ENCODE measurements at regions not wholly inside any gene's neighbourhood (a gene's known extent, or its start where the extent isn't known, plus 50 kb on each side); places are given as distances from the start of the nearest gene placed in this dataset.

DNA sequence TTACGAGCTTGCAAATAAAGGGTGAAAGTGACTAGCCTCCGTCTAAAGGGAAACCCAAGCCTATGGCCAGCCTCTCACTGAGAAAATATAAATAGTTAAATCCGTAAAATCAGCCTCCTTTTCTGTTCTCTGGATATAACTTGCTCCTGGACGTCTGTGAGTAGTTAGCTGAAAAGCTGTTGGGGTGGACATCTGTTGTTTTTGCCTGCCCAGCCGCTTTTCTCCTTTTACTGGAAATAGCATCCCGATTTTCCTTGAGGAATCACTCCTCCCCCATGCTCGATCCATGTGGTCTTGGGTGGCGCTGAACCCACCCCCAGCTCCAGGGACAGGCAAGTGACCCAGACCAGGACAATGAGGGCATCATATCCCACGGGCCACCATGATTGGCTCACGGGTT lies 291.5 kb upstream of the ZNF507 start:
- Mint-ChIP-seq H3K27me3 (no peaks in the 10 kb centered on the region), H3K4me1 (no peaks in the 10 kb centered on the region), H3K4me3 (no peak overlapping the region), H3K27ac (no peak overlapping the region), H3K9me3 (no peaks in the 10 kb centered on the region), H3K36me3 (ENCODE audit: low read depth) (no peaks in the 10 kb centered on the region)
- TF ChIP-seq, protein P1, sequence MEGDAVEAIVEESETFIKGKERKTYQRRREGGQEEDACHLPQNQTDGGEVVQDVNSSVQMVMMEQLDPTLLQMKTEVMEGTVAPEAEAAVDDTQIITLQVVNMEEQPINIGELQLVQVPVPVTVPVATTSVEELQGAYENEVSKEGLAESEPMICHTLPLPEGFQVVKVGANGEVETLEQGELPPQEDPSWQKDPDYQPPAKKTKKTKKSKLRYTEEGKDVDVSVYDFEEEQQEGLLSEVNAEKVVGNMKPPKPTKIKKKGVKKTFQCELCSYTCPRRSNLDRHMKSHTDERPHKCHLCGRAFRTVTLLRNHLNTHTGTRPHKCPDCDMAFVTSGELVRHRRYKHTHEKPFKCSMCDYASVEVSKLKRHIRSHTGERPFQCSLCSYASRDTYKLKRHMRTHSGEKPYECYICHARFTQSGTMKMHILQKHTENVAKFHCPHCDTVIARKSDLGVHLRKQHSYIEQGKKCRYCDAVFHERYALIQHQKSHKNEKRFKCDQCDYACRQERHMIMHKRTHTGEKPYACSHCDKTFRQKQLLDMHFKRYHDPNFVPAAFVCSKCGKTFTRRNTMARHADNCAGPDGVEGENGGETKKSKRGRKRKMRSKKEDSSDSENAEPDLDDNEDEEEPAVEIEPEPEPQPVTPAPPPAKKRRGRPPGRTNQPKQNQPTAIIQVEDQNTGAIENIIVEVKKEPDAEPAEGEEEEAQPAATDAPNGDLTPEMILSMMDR (IDR thresholded peaks at IDR 0.05): no peak
- intact Hi-C loops (cut with micrococcal nuclease): no loop called here
- CTCF ChIA-PET: no interaction called here
- ATAC-seq (ENCODE audit: low read depth): no peak
- no peak for DNase-seq
- POLR2A ChIA-PET: no interaction called here

DNA sequence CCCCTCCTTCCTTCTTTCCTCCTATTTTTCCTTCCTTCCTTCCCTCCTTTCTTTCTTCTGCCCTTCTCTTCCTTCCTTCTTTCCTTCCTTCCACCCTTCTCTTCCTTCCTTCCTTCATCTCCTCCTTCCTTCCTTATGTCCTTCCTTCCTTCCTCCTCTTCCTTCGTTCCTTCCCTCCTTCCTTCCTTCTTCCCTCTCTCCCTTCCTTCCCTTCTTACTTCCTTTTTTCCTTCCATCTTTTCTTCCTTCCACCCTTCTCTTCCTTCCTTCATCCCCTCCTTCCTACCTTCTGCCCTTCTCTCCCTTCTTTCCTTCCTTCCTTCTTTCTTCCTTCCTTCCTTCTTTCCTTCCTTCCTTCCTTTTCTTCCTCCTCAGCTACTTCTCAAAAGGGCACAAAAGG lies 287.3 kb upstream of the ZNF507 start:
- Mint-ChIP-seq H3K27me3 (no peaks in the 10 kb centered on the region), H3K36me3 (ENCODE audit: low read depth) (no peaks in the 10 kb centered on the region), H3K9me3 (peaks cover 4% of the 10 kb centered on the region), H3K4me1 (no peaks in the 10 kb centered on the region), H3K27ac (no peak overlapping the region), H3K4me3 (no peak overlapping the region)
- ChIA-PET CTCF (no interaction called here), POLR2A (no interaction called here)
- intact Hi-C loops (cut with micrococcal nuclease): no loop called here
- DNase-seq (no peak), ATAC-seq (ENCODE audit: low read depth) (no peak)
- TF ChIP-seq, protein P1 (IDR thresholded peaks at IDR 0.05): no peak

- Mint-ChIP-seq H3K27me3 (no peaks in the 10 kb centered on the region), H3K4me1 (no peaks in the 10 kb centered on the region), H3K9me3 (peaks cover 7% of the 10 kb centered on the region), H3K27ac (no peak overlapping the region), H3K4me3 (no peak overlapping the region), H3K36me3 (ENCODE audit: low read depth) (no peaks in the 10 kb centered on the region)
- CTCF ChIA-PET: no interaction called here
- ATAC-seq (ENCODE audit: low read depth) (no peak), DNase-seq (no peak)
- POLR2A ChIA-PET: no interaction called here
- intact Hi-C loops (cut with micrococcal nuclease): no loop called here
- TF ChIP-seq, protein P1 (IDR thresholded peaks at IDR 0.05): no peak
Measured at GRCh38 chr19:32061315-32061714, 284.1 kb upstream of the ZNF507 start.

GRCh38 chr19:32063601-32064000 lies 281.8 kb upstream of the ZNF507 start:
- ATAC-seq (ENCODE audit: low read depth) (no peak), DNase-seq (no peak)
- Mint-ChIP-seq H3K4me3 (no peak overlapping the region), H3K27ac (no peak overlapping the region), H3K4me1 (no peaks in the 10 kb centered on the region), H3K36me3 (ENCODE audit: low read depth) (no peaks in the 10 kb centered on the region), H3K9me3 (peaks cover 7% of the 10 kb centered on the region), H3K27me3 (no peaks in the 10 kb centered on the region)
- TF ChIP-seq, protein P1 (IDR thresholded peaks at IDR 0.05): no peak
- intact Hi-C loops (cut with micrococcal nuclease): no loop called here
- ChIA-PET CTCF (no interaction called here), POLR2A (no interaction called here)

DNA sequence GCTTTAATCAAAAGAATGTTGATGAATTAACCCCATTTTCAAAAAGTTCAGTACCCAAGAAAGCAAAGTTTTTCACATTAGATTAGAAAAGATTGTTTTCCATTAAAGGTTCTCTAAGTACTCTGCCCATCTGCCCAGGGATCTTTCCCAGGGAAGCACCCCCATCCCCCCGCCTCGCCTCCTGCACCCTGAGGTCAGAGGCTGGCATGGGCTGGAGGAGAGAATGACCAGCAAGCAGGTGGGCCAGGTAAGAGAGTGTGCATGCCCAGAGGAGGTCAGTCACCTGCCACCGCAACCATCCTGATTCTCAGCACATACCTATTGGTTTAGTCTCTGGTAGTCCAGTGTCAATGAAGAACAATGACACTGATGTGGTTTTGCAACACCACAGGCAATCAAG lies 279.4 kb upstream of the ZNF507 start:
- peaks cover 5% of the 10 kb centered on the region for H3K9me3 Mint-ChIP-seq
- no peaks in the 10 kb centered on the region for H3K27me3 Mint-ChIP-seq
- ChIA-PET POLR2A (no interaction called here), CTCF (no interaction called here)
- no peaks in the 10 kb centered on the region for H3K36me3 Mint-ChIP-seq (ENCODE audit: low read depth)
- no peaks in the 10 kb centered on the region for H3K4me1 Mint-ChIP-seq
- intact Hi-C loops (cut with micrococcal nuclease): no loop called here
- no peak for DNase-seq
- ATAC-seq (ENCODE audit: low read depth): no peak
- TF ChIP-seq, protein P1 (IDR thresholded peaks at IDR 0.05): no peak
- H3K27ac Mint-ChIP-seq: no peak overlapping the region
- no peak overlapping the region for H3K4me3 Mint-ChIP-seq
